Spleen (tissue), 7 donors: ENCODE measurements at regions not wholly inside any gene's neighbourhood (a gene's known extent, or its start where the extent isn't known, plus 50 kb on each side); places are given as distances from the start of the nearest gene placed in this dataset.

Experiments used
- POLR2A ChIP-seq, 3 donors: fragments of 450-650 bp; IDR thresholded peaks; one replicate each; pipeline ENCODE4 v1.5.1; 2017; ENCODE audit warnings: antibody characterized with exemption in 3 of 3, mild to moderate bottlenecking in 1 of 3
- POLR2AphosphoS5 ChIP-seq, 3 donors: sonication (generic); formaldehyde crosslinking; IDR thresholded peaks; one replicate each; pipeline ENCODE4 v1.5.1; 2017; ENCODE audit warnings: antibody characterized with exemption in 3 of 3
- TF ChIP-seq, protein P1 (sequence below), 11 experiments: fragments of 200-600 bp in 7 of 11; fragments of 450-650 bp in 4 of 11; sonication (generic) in 4 of 11; IDR thresholded peaks in 8 of 11; conservative IDR thresholded peaks in 3 of 11; 1 replicate in 7 of 11; 2 replicates in 4 of 11; pipeline versions ENCODE4 v1.4.0 to v1.8.0; 2016 to 2021; ENCODE audit warnings: antibody characterized with exemption in 11 of 11, inconsistent platforms in 4 of 11, mild to moderate bottlenecking in 1 of 11
- donor health status: DM: no; HTN: no; CAD: no; lungs with moderate emphysema.
- donor health status: DM: no; HTN: no; CAD: no.
- donor health status: DM: no; HTN: no; CAD: no.

DNA sequence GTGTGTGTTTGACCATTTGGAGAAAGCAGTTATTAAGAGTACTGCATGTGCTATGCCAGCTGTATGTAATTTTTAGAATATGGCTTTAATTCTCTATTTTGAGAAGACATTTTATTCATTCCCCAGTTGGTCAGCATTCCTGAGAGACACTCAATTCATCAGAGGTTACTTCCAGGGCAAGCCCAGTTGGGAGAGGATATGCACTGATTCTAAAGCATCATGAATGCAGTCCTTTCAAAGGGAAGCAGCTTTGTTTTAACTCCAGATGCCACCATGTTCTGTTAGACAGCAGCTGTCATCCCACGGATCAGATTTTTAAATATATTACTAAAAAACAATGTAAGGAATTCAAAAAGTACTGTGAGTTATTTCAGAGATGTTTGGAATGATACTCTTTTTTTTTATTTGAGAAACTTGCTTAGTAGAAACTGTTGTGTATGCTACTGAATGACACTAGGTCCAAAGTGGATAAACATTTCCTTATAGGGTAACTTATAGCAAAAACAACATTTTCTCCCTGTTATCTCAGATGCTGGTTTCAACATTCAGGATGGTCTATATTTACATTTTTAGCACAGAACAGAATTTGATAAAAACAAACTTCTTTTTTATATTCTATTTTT is 149.5 kb upstream of the B3GALT2 start:
- TF ChIP-seq POLR2AphosphoS5 (IDR thresholded peaks at IDR 0.05) (no peak), POLR2A (IDR thresholded peaks at IDR 0.05) (no peak)
- TF ChIP-seq, protein P1, sequence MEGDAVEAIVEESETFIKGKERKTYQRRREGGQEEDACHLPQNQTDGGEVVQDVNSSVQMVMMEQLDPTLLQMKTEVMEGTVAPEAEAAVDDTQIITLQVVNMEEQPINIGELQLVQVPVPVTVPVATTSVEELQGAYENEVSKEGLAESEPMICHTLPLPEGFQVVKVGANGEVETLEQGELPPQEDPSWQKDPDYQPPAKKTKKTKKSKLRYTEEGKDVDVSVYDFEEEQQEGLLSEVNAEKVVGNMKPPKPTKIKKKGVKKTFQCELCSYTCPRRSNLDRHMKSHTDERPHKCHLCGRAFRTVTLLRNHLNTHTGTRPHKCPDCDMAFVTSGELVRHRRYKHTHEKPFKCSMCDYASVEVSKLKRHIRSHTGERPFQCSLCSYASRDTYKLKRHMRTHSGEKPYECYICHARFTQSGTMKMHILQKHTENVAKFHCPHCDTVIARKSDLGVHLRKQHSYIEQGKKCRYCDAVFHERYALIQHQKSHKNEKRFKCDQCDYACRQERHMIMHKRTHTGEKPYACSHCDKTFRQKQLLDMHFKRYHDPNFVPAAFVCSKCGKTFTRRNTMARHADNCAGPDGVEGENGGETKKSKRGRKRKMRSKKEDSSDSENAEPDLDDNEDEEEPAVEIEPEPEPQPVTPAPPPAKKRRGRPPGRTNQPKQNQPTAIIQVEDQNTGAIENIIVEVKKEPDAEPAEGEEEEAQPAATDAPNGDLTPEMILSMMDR (IDR thresholded peaks at IDR 0.05 in 8 of 11, conservative IDR thresholded peaks at IDR 0.05 in 3 of 11), result no peak
